ENCODE measurements at regions not wholly inside any gene's neighbourhood (a gene's known extent, or its start where the extent isn't known, plus 50 kb on each side); places are given as distances from the start of the nearest gene placed in this dataset.

GRCh38 chr5:41670216-41670615, 159.8 kb upstream of the PLCXD3 start:
- WGBS, result 92% methylated on average over 3 of the region's 3 CpGs
- Histone ChIP-seq H3K9ac (ENCODE audit: low read depth in 1 of 2, low read length in 2 of 2) (no peak overlapping the region), H3K9me3 (ENCODE audit: control insufficient read depth in 4 of 4, low read length in 3 of 4) (no peaks in the 10 kb centered on the region), H3K4me3 (ENCODE audit: low read depth in 1 of 3, low read length in 3 of 3) (no peak overlapping the region), H3K27me3 (ENCODE audit: control insufficient read depth in 4 of 4, insufficient read depth in 4 of 4, low read length in 3 of 4) (no peaks in the 10 kb centered on the region), H3K27ac (ENCODE audit: low read depth in 1 of 2, low read length in 2 of 2) (no peak overlapping the region), H3K4me1 (ENCODE audit: control insufficient read depth in 4 of 4, insufficient read depth in 4 of 4, low read length in 3 of 4) (no peaks in the 10 kb centered on the region), H3K36me3 (ENCODE audit: control insufficient read depth in 4 of 4, insufficient read depth in 3 of 4, low read depth in 1 of 4, low read length in 3 of 4) (no peaks in the 10 kb centered on the region)
- DNase-seq (ENCODE audit: low spot score), result no peak
- no peak for TF ChIP-seq TAF1 (conservative IDR thresholded peaks at IDR 0.05)
- no peak for TF ChIP-seq HNF4G (IDR thresholded peaks at IDR 0.05)
- TF ChIP-seq, protein P1, sequence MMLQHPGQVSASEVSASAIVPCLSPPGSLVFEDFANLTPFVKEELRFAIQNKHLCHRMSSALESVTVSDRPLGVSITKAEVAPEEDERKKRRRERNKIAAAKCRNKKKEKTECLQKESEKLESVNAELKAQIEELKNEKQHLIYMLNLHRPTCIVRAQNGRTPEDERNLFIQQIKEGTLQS (IDR thresholded peaks at IDR 0.05), result no peak
- TF ChIP-seq JUND (IDR thresholded peaks at IDR 0.05), result no peak
- TF ChIP-seq MAX (IDR thresholded peaks at IDR 0.05), result no peak

DNA sequence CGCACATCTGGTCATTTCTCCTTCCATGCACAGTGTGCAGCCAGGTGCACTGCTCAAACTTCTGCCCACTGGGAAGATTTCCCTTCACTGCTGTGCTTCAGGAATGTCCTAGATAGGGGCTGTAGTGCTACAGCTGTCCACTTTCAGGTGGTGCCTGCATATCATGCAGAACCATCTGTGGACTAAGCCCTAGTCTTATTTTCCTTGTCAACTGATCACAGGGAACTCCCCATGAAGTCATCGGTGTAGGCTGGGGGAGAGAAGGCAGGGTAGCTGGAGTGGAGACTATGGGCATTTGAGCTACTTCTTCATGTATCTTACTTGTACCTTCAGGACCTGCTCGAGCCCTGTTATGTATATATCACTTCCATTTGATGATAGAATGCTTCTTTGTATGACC, 150.9 kb upstream of the PLCXD3 start:
- H3K4me1 ChIP-seq (ENCODE audit: control insufficient read depth in 4 of 4, insufficient read depth in 4 of 4, low read length in 3 of 4), result no peaks in the 10 kb centered on the region
- H3K4me3 ChIP-seq (ENCODE audit: low read depth in 1 of 3, low read length in 3 of 3), result no peak overlapping the region
- TF ChIP-seq FOXA2 (IDR thresholded peaks at IDR 0.05), result no peak
- TF ChIP-seq RAD21 (IDR thresholded peaks at IDR 0.05), result no peak
- WGBS, result 79% methylated on average over 3 of the region's 3 CpGs
- no peaks in the 10 kb centered on the region for H3K27me3 ChIP-seq (ENCODE audit: control insufficient read depth in 4 of 4, insufficient read depth in 4 of 4, low read length in 3 of 4)
- no peak overlapping the region for H3K9ac ChIP-seq (ENCODE audit: low read depth in 1 of 2, low read length in 2 of 2)
- H3K36me3 ChIP-seq (ENCODE audit: control insufficient read depth in 4 of 4, insufficient read depth in 3 of 4, low read depth in 1 of 4, low read length in 3 of 4), result no peaks in the 10 kb centered on the region
- no peak overlapping the region for H3K27ac ChIP-seq (ENCODE audit: low read depth in 1 of 2, low read length in 2 of 2)
- no peaks in the 10 kb centered on the region for H3K9me3 ChIP-seq (ENCODE audit: control insufficient read depth in 4 of 4, low read length in 3 of 4)
- no peak for DNase-seq (ENCODE audit: low spot score)

- no peak overlapping the region for H3K27ac ChIP-seq (ENCODE audit: low read depth in 1 of 2, low read length in 2 of 2)
- no peak overlapping the region for H3K4me3 ChIP-seq (ENCODE audit: low read depth in 1 of 3, low read length in 3 of 3)
- no peak for TF ChIP-seq MAX (IDR thresholded peaks at IDR 0.05)
- no peak for TF ChIP-seq NR2F2 (IDR thresholded peaks at IDR 0.05)
- no peak for TF ChIP-seq FOXA1 (IDR thresholded peaks at IDR 0.05)
- TF ChIP-seq YY1 (IDR thresholded peaks at IDR 0.05), result no peak
- TF ChIP-seq REST (IDR thresholded peaks at IDR 0.05), result no peak
- TF ChIP-seq, protein P2, sequence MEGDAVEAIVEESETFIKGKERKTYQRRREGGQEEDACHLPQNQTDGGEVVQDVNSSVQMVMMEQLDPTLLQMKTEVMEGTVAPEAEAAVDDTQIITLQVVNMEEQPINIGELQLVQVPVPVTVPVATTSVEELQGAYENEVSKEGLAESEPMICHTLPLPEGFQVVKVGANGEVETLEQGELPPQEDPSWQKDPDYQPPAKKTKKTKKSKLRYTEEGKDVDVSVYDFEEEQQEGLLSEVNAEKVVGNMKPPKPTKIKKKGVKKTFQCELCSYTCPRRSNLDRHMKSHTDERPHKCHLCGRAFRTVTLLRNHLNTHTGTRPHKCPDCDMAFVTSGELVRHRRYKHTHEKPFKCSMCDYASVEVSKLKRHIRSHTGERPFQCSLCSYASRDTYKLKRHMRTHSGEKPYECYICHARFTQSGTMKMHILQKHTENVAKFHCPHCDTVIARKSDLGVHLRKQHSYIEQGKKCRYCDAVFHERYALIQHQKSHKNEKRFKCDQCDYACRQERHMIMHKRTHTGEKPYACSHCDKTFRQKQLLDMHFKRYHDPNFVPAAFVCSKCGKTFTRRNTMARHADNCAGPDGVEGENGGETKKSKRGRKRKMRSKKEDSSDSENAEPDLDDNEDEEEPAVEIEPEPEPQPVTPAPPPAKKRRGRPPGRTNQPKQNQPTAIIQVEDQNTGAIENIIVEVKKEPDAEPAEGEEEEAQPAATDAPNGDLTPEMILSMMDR (IDR thresholded peaks at IDR 0.05; ENCODE audit: low read depth, low read length, missing input control), result no peak
- TF ChIP-seq TAF1 (conservative IDR thresholded peaks at IDR 0.05), result no peak
- no peak for TF ChIP-seq SP1 (IDR thresholded peaks at IDR 0.05)
- no peak for TF ChIP-seq FOXA2 (IDR thresholded peaks at IDR 0.05)
- TF ChIP-seq GABPA (IDR thresholded peaks at IDR 0.05 in 1 of 2, conservative IDR thresholded peaks at IDR 0.05 in 1 of 2), result no peak
- TF ChIP-seq, protein P1 (IDR thresholded peaks at IDR 0.05), result no peak
- TF ChIP-seq HNF4A (conservative IDR thresholded peaks at IDR 0.05), result no peak
- TF ChIP-seq ZBTB33 (IDR thresholded peaks at IDR 0.05), result no peak
- TF ChIP-seq HNF4G (IDR thresholded peaks at IDR 0.05), result no peak
- TF ChIP-seq RXRA (IDR thresholded peaks at IDR 0.05), result no peak
- TF ChIP-seq RAD21 (IDR thresholded peaks at IDR 0.05), result no peak
- TF ChIP-seq EGR1 (IDR thresholded peaks at IDR 0.05; ENCODE audit: low read depth in 2 of 2), result no peak
- no peak for DNase-seq (ENCODE audit: low spot score)
- H3K9me3 ChIP-seq (ENCODE audit: control insufficient read depth in 4 of 4, low read length in 3 of 4), result peaks cover 0 to 6% (median 0%) of the 10 kb centered on the region in 4 donors
- H3K4me1 ChIP-seq (ENCODE audit: control insufficient read depth in 4 of 4, insufficient read depth in 4 of 4, low read length in 3 of 4), result no peaks in the 10 kb centered on the region
- no peak overlapping the region for H3K9ac ChIP-seq (ENCODE audit: low read depth in 1 of 2, low read length in 2 of 2)
- H3K36me3 ChIP-seq (ENCODE audit: control insufficient read depth in 4 of 4, insufficient read depth in 3 of 4, low read depth in 1 of 4, low read length in 3 of 4), result no peaks in the 10 kb centered on the region
- no peaks in the 10 kb centered on the region for H3K27me3 ChIP-seq (ENCODE audit: control insufficient read depth in 4 of 4, insufficient read depth in 4 of 4, low read length in 3 of 4)
- 97% methylated on average over 1 of the region's 1 CpG for WGBS
Observed at GRCh38 chr5:41656597-41656996, 146.2 kb upstream of the PLCXD3 start.

All from liver (tissue), 8 donors.